K562 (cell line): ENCODE measurements at regions not wholly inside any gene's neighbourhood (a gene's known extent, or its start where the extent isn't known, plus 50 kb on each side); places are given as distances from the start of the nearest gene placed in this dataset.

Experiments
- ATAC-seq: fragments of 200-7000 bp; cut with Tn5 transposase; 3 replicates; pipeline ENCODE4 v1.9.1; 2020; ENCODE audit warnings: moderate library complexity
- BruUV-seq: library from RNA; stranded (reverse); fragments of 400-500 nt; replicated peaks from 2 replicates; lab custom pipeline; 2021; lab: Mats Ljungman, UMichigan
- CTCF ChIA-PET: fragments of 300-600 bp; formaldehyde crosslinking; extraction: SDS; loops from one replicate; lab custom pipeline; 2021; ENCODE audit warnings: low intra/inter-chr PET ratio; lab: Yijun Ruan, JAX
- POLR2A ChIA-PET: fragments of 300-600, 350-650 bp; sonication (Branson Sonifier 250); formaldehyde crosslinking; extraction: SDS; loops from one replicate; lab custom pipeline; 2021; ENCODE audit warnings: antibody characterized with exemption, inconsistent platforms; lab: Yijun Ruan, JAX
- DNase-seq, 4 experiments: peaks; one replicate each; pipeline versions ENCODE4 v3.0.0 to v3.0.0-alpha.2; 2011 to 2018; ENCODE audit warnings: low spot score in 3 of 4, mixed read lengths in 3 of 4; ENCODE audit errors: extremely low read depth in 1 of 4
- FAIRE-seq: peaks from 2 replicates; lab custom pipeline; 2011; peaks lifted over from hg19 to GRCh38; lab: Jason Lieb, UNC
- H2AFZ ChIP-seq: 2 replicates; pipeline ENCODE4 v1.6.0; 2011; ENCODE audit warnings: low read depth, low read length, control low read depth, inconsistent platforms
- H3K27ac ChIP-seq: fragments of 200-600 bp; 3 replicates; pipeline ENCODE4 v1.8.0; 2011; ENCODE audit warnings: low read depth, mild to moderate bottlenecking, control low read depth, inconsistent platforms, low read length, moderate library complexity, mixed read lengths; ENCODE audit errors: extremely low read depth
- H3K27me3 ChIP-seq, 2 experiments: fragments of 300-600 bp in 1 of 2; 2 replicates in 1 of 2; 3 replicates in 1 of 2; pipeline versions ENCODE4 v1.6.0 to v1.8.0; 2011; ENCODE audit warnings: inconsistent platforms in 2 of 2, low read length in 2 of 2, mild to moderate bottlenecking in 1 of 2, mixed read lengths in 1 of 2, moderate library complexity in 1 of 2; ENCODE audit not compliant: control insufficient read depth in 2 of 2, insufficient read depth in 2 of 2
- H3K36me3 ChIP-seq: fragments of 300-600 bp; 3 replicates; pipeline ENCODE4 v1.8.0; 2011; ENCODE audit warnings: mild to moderate bottlenecking, low read length, inconsistent platforms; ENCODE audit not compliant: control insufficient read depth, insufficient read depth
- H3K4me1 ChIP-seq, 2 experiments: fragments of 200-600 bp in 1 of 2; replicated peaks in 1 of 2; 2 replicates in 1 of 2; 3 replicates in 1 of 2; pipeline versions ENCODE4 v1.5.1 to v1.8.0; 2011; ENCODE audit warnings: inconsistent platforms in 2 of 2, low read length in 2 of 2, mild to moderate bottlenecking in 1 of 2, mixed read lengths in 1 of 2, moderate library complexity in 1 of 2; ENCODE audit not compliant: control insufficient read depth in 2 of 2, insufficient read depth in 2 of 2
- H3K4me2 ChIP-seq: 2 replicates; pipeline ENCODE4 v1.6.1; 2011; ENCODE audit warnings: low read length, control low read depth, inconsistent platforms, mixed read lengths; ENCODE audit not compliant: insufficient read depth
- H3K4me3 ChIP-seq: fragments of 200-600 bp; sonication (generic), shearing (Covaris generic); 2 replicates; pipeline ENCODE4 v1.5.1; 2016; ENCODE audit warnings: control low read depth, inconsistent platforms
- H3K79me2 ChIP-seq: fragments of 200-600 bp; 3 replicates; pipeline ENCODE4 v1.8.0; 2011; ENCODE audit warnings: low read length, inconsistent platforms; ENCODE audit not compliant: control insufficient read depth, insufficient read depth
- H3K9ac ChIP-seq, 2 experiments: 2 replicates each; pipeline versions ENCODE4 v1.6.0 to v1.6.1; 2011; ENCODE audit warnings: low read depth in 2 of 2, low read length in 2 of 2, control low read depth in 1 of 2, inconsistent platforms in 1 of 2, mild to moderate bottlenecking in 1 of 2, mixed read lengths in 1 of 2; ENCODE audit not compliant: insufficient read depth in 1 of 2
- H3K9me1 ChIP-seq: one replicate; pipeline ENCODE4 v1.6.0; 2011; ENCODE audit warnings: inconsistent platforms, mild to moderate bottlenecking, low read length, moderate library complexity; ENCODE audit not compliant: control insufficient read depth, insufficient read depth
- H3K9me3 ChIP-seq: replicated peaks from 2 replicates; pipeline ENCODE4 v1.5.1; 2011; ENCODE audit warnings: low read depth, low read length, inconsistent platforms; ENCODE audit not compliant: control insufficient read depth, insufficient read depth
- H4K20me1 ChIP-seq: replicated peaks from 2 replicates; pipeline ENCODE4 v1.6.1; 2011; ENCODE audit warnings: low read length, inconsistent platforms, mixed read lengths; ENCODE audit not compliant: control insufficient read depth, insufficient read depth
- HDGF ChIP-seq: fragments of 450-650 bp; IDR thresholded peaks from 2 replicates; pipeline ENCODE4 v1.6.1; 2016
- PRDM10 ChIP-seq: fragments of 450-650 bp; IDR thresholded peaks from 2 replicates; pipeline ENCODE4 v1.6.1; 2018; ENCODE audit not compliant: partially characterized antibody
- SFPQ ChIP-seq: fragments of 200-400 bp; formaldehyde crosslinking; IDR thresholded peaks from 2 replicates; pipeline ENCODE4 v1.6.1; 2017; ENCODE audit warnings: mild to moderate bottlenecking, low read depth, low read length, moderate library complexity
- ZNF12 ChIP-seq: sonication (generic); formaldehyde crosslinking; IDR thresholded peaks from 2 replicates; pipeline ENCODE4 v1.4.0; 2020; ENCODE audit warnings: mild to moderate bottlenecking, missing genetic modification reagents
- ZNF174 ChIP-seq: fragments of 250-450 bp; sonication (Bioruptor Pico); IDR thresholded peaks from 2 replicates; pipeline ENCODE4 v1.4.0; 2020; ENCODE audit warnings: mild to moderate bottlenecking
- ZNF589 ChIP-seq: fragments of 200-800 bp; sonication (Bioruptor generic); IDR thresholded peaks from 2 replicates; pipeline ENCODE4 v1.6.1; 2016; ENCODE audit warnings: low read depth, missing genetic modification characterization, missing compliant biosample characterization
- WGBS: fragments of 100-300 bp; shearing (Covaris generic); methylation state at CpG from one replicate; pipeline ENCODE4 v1.1.6; 2016; ENCODE audit warnings: low coverage, mixed read lengths; ENCODE audit not compliant: insufficient coverage; ENCODE audit errors: missing lambda C conversion rate; 5-methylcytosine and 5-hydroxymethylcytosine counted together
- in situ Hi-C: fragments of 300-500 bp; cut with MboI; formaldehyde crosslinking; loops from 4 replicates; pipeline ENCODE4 v1.15.0; 2018; ENCODE audit warnings: inconsistent platforms, mixed read lengths
- intact Hi-C: fragments of 100-400 bp; cut with micrococcal nuclease; formaldehyde crosslinking; loops from 2 replicates; pipeline ENCODE4 v1.14.2; 2022
- TF ChIP-seq, protein P1 (sequence below): fragments of 450-650 bp; formaldehyde crosslinking; IDR thresholded peaks from 2 replicates; pipeline ENCODE4 v1.4.0; 2020; ENCODE audit warnings: mild to moderate bottlenecking

DNA sequence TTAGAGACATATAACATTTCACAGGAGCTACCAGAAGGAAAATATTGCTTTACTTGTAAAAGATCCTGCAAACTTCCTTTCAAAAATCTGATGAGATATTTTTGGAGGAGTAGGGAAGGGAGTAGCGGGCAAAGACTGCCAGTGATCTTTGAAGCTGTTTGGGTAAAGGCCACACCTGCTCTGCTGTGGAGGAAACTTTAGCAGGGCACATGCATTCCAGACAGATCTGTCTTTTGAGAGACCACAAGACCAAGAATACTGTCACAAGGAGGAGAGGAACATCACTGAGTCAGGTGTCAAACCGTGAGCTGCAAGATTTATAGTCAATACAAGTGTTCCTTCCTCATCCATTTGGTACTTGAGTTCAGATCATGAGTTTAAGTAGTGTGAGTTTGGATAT is 654.4 kb downstream of the DNAJB9 start:
- in situ Hi-C loops: no loop called here
- Histone ChIP-seq H3K9me3 (no peaks in the 10 kb centered on the region; the same call in 1 of the 2 replicates), H4K20me1 (no peaks in the 10 kb centered on the region), H3K36me3 (no peaks in the 10 kb centered on the region), H2AFZ (no peak overlapping the region), H3K9me1 (no peaks in the 10 kb centered on the region), H3K4me3 (no peak overlapping the region), H3K79me2 (no peaks in the 10 kb centered on the region), H3K4me2 (no peak overlapping the region), H3K27me3 (no peaks in the 10 kb centered on the region), H3K9ac (no peak overlapping the region), H3K27ac (no peak overlapping the region), H3K4me1 (no peaks in the 10 kb centered on the region)
- ATAC-seq (no peak), DNase-seq (no peak), FAIRE-seq (no peak)
- no TSS peak for BruUV-seq
- TF ChIP-seq, protein P1, sequence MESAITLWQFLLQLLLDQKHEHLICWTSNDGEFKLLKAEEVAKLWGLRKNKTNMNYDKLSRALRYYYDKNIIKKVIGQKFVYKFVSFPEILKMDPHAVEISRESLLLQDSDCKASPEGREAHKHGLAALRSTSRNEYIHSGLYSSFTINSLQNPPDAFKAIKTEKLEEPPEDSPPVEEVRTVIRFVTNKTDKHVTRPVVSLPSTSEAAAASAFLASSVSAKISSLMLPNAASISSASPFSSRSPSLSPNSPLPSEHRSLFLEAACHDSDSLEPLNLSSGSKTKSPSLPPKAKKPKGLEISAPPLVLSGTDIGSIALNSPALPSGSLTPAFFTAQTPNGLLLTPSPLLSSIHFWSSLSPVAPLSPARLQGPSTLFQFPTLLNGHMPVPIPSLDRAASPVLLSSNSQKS (CRISPR knock-in tag): no peak
- TF ChIP-seq ZNF589 (CRISPR knock-in tag) (no peak), HDGF (no peak), SFPQ (no peak), ZNF174 (no peak), ZNF12 (CRISPR knock-in tag) (no peak), PRDM10 (no peak)
- 0% methylated on average over 2 of the region's 2 CpGs for WGBS
- CTCF ChIA-PET: no interaction called here
- POLR2A ChIA-PET: no interaction called here
- intact Hi-C loops: no loop called here
